GM12892 (cell line): ENCODE measurements at regions not wholly inside any gene's neighbourhood (a gene's known extent, or its start where the extent isn't known, plus 50 kb on each side); places are given as distances from the start of the nearest gene placed in this dataset.

Experiments used
- POLR2A ChIP-seq: IDR thresholded peaks from 2 replicates; pipeline ENCODE4 v1.6.1; 2011; ENCODE audit warnings: low read depth, low read length, control low read depth
- POLR2AphosphoS5 ChIP-seq: IDR thresholded peaks from 2 replicates; pipeline ENCODE4 v1.6.1; 2011; ENCODE audit warnings: low read depth, low read length, control low read depth

DNA sequence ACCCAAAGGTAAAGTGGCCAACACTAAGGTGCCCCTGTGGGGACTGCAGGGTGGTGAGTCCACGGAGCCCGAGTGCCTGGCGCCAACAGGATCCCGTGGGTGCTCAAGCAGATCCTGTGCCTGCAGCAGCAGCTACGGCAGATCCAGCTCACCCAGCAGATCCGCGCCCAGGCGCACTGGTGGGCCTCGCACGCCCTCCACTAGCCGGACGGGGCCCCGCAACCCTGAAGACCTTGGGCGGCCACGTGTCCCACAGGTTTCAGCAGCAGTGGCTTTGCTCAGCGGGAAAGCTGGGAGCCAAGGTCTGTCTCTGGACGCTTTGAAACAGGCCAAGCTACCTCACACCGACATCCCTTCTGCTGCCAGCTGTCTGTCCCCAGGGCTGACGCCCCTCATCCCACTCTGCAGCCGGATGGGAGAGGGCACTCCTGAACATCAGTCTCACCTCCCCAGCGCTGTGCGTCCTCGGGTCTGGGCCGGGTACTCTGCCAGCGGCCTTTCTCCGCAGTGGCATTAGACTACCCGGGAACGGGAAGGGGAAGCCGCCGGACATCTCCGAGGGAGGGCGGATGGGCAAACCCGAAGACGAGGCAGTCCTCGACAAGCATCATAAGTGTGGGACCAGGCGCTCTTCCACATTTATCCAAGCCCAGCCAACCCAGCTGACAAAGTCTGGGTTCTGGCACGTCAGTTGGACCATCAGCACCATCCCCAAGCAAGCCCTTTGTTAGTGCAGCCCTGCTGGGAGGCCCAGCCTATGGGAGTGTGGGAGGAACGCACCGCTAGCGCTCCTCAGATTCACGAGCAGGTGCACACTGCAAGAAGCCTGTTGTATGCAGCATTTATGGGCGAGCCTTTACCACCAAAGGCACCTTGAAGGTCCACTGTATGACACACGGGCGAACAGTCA lies 212.6 kb upstream of the UBE2E2 start:
- no peak for TF ChIP-seq POLR2AphosphoS5
- no peak for TF ChIP-seq POLR2A
